Caki2 (cell line): ENCODE measurements at regions not wholly inside any gene's neighbourhood (a gene's known extent, or its start where the extent isn't known, plus 50 kb on each side); places are given as distances from the start of the nearest gene placed in this dataset.

Experiments
- DNase-seq: peaks from one replicate; pipeline ENCODE4 v3.0.0-alpha.2; 2015; ENCODE audit warnings: low read depth
- in situ Hi-C: cut with HindIII; loops from 2 replicates; pipeline ENCODE4 v1.10.0; 2016; ENCODE audit warnings: low sequenced_read_pairs, low pct_unique_long_range_greater_than_20kb, mixed read lengths

- no peak for DNase-seq
- in situ Hi-C loops = no loop called here
Measured at GRCh38 chr22:26796785-26797184, 139.4 kb downstream of the MIAT start.

GRCh38 chr22:26797910-26798309 is 140.5 kb downstream of the MIAT start:
- in situ Hi-C loops = no loop called here
- DNase-seq = no peak

GRCh38 chr22:26798462-26799065 is 141.2 kb downstream of the MIAT start:
- in situ Hi-C loops = no loop called here
- no peak for DNase-seq

GRCh38 chr22:26800858-26801257 is 143.5 kb downstream of the MIAT start:
- DNase-seq = peak; percentile 14
- in situ Hi-C loops = no loop called here

GRCh38 chr22:26801449-26801848 is 144.1 kb downstream of the MIAT start:
- DNase-seq = no peak
- in situ Hi-C loops = no loop called here

GRCh38 chr22:26804315-26804714 is 146.9 kb downstream of the MIAT start:
- no peak for DNase-seq
- in situ Hi-C loops = no loop called here

GRCh38 chr22:26804911-26805539 is 147.6 kb downstream of the MIAT start:
- in situ Hi-C loops = no loop called here
- no peak for DNase-seq

- no peak for DNase-seq
- in situ Hi-C loops = no loop called here
Measured at GRCh38 chr22:26806445-26807175, 149.2 kb downstream of the MIAT start.

GRCh38 chr22:26811647-26811992 is 154.2 kb downstream of the MIAT start:
- DNase-seq = no peak
- in situ Hi-C loops = no loop called here

- in situ Hi-C loops = no loop called here
- no peak for DNase-seq
Measured at GRCh38 chr22:26812731-26813130, 155.3 kb downstream of the MIAT start.

GRCh38 chr22:26816726-26817125 is 159.3 kb downstream of the MIAT start:
- in situ Hi-C loops = no loop called here
- DNase-seq = no peak

- in situ Hi-C loops = no loop called here
- no peak for DNase-seq
Measured at GRCh38 chr22:26817926-26818325, 160.5 kb downstream of the MIAT start.

- in situ Hi-C loops = no loop called here
- no peak for DNase-seq
Measured at GRCh38 chr22:26821854-26822253, 164.5 kb downstream of the MIAT start.

GRCh38 chr22:26822313-26822712 is 164.9 kb downstream of the MIAT start:
- DNase-seq = no peak
- in situ Hi-C loops = no loop called here

- in situ Hi-C loops = no loop called here
Measured at GRCh38 chr22:26823966-26824365, 166.6 kb downstream of the MIAT start.

GRCh38 chr22:26825960-26826935 is 168.9 kb downstream of the MIAT start:
- no peak for DNase-seq
- in situ Hi-C loops = no loop called here

More at GRCh38 chr22:26823966-26824365, 166.6 kb downstream of the MIAT start:
- DNase-seq = no peak

GRCh38 chr22:26827611-26828010 is 170.2 kb downstream of the MIAT start:
- DNase-seq = no peak

GRCh38 chr22:26828311-26828710 is 170.9 kb downstream of the MIAT start:
- in situ Hi-C loops = no loop called here
- DNase-seq = no peak

More at GRCh38 chr22:26827611-26828010, 170.2 kb downstream of the MIAT start:
- in situ Hi-C loops = no loop called here

- in situ Hi-C loops = no loop called here
- no peak for DNase-seq
Measured at GRCh38 chr22:26830837-26831236, 173.4 kb downstream of the MIAT start.
